GM12875 (cell line): ENCODE measurements at regions not wholly inside any gene's neighbourhood (a gene's known extent, or its start where the extent isn't known, plus 50 kb on each side); places are given as distances from the start of the nearest gene placed in this dataset.

ENCODE experiments used
- H3K4me3 ChIP-seq: one replicate; pipeline ENCODE4 v1.5.1; 2011; ENCODE audit warnings: low read depth, low read length, control low read depth
- TF ChIP-seq, protein P1 (sequence below): IDR thresholded peaks from 2 replicates; pipeline ENCODE4 v1.5.1; 2011; ENCODE audit warnings: low read depth, mild to moderate bottlenecking, control low read depth, inconsistent platforms, low read length, moderate library complexity, borderline replicate concordance; ENCODE audit not compliant: insufficient read depth

DNA sequence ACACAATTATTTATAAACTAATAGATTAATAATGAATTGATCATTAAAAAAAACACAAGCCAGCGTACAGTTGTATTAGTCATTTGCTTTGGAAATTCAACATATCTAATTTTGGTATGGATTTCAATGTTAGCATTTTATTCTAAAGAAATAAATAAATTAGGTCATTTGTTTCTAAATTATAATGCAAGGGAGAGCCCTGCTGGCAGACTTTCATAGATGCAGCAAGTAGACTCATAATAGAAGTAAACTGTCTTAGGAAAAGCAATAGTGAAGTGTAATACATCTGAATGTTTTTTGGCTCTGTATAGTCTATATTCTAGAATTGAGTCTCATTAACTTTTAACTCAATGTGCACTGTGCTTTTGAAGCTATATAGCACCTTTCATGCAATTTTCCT is 982.4 kb upstream of the MIR17HG start:
- no peak overlapping the region for H3K4me3 ChIP-seq
- TF ChIP-seq, protein P1, sequence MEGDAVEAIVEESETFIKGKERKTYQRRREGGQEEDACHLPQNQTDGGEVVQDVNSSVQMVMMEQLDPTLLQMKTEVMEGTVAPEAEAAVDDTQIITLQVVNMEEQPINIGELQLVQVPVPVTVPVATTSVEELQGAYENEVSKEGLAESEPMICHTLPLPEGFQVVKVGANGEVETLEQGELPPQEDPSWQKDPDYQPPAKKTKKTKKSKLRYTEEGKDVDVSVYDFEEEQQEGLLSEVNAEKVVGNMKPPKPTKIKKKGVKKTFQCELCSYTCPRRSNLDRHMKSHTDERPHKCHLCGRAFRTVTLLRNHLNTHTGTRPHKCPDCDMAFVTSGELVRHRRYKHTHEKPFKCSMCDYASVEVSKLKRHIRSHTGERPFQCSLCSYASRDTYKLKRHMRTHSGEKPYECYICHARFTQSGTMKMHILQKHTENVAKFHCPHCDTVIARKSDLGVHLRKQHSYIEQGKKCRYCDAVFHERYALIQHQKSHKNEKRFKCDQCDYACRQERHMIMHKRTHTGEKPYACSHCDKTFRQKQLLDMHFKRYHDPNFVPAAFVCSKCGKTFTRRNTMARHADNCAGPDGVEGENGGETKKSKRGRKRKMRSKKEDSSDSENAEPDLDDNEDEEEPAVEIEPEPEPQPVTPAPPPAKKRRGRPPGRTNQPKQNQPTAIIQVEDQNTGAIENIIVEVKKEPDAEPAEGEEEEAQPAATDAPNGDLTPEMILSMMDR, result no peak

DNA sequence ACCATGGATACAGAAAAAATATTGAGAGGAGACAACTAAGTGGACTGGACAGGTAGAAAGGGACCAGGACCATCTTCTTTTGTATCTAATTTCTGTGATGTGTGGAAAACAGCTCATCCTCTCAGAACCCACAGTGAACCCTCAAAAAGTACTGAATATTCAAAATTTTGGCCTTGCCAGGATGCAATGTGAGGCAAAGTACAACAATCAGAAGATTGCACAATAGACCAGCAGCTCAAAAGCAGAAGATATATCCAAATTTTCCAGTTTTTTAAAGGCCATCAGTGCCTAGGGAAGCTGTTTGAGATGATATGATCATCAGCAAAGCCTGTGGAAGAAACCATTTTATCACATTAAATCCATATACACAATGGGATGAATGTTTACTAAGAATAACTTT is 973.3 kb upstream of the MIR17HG start:
- TF ChIP-seq, protein P1, result no peak
- no peak overlapping the region for H3K4me3 ChIP-seq

DNA sequence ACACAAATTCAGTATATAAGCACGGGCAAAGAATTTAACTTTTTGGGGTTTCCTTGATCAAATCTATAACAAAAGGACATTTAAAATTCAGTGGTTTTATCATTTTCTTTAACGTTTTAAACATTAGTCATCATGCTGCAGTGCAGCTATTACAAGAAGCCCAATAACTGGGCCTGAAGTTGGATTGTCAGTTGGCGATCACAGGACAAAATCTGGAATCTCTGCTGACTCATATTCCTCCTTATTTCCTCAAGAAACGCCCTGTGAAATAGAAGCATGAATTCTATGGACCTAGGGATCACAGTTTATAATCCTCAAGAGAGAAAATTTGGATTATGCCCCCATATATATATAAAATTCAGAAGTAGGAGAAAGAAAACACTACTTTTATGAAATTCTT is 971.6 kb upstream of the MIR17HG start:
- H3K4me3 ChIP-seq, result no peak overlapping the region
- TF ChIP-seq, protein P1, result no peak

DNA sequence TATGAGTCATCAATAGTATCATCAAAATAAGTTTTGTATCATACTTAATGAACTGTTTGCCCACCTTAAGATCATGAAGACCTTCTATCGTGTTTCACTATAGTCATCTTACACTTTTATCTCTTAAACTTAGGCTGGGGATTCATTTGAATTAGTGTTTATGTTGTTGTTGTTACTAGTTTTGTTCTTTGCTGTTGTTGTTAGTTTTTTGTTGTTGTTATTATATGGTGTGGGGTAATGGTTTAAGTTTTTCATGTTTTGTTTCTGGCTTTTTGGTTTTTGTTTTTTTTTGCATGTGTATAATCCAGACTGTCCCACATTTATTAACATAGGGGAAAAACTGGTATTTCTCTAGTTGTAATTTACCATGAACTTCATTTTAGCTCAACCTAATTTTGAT is 965.1 kb upstream of the MIR17HG start:
- TF ChIP-seq, protein P1, result no peak
- no peak overlapping the region for H3K4me3 ChIP-seq

DNA sequence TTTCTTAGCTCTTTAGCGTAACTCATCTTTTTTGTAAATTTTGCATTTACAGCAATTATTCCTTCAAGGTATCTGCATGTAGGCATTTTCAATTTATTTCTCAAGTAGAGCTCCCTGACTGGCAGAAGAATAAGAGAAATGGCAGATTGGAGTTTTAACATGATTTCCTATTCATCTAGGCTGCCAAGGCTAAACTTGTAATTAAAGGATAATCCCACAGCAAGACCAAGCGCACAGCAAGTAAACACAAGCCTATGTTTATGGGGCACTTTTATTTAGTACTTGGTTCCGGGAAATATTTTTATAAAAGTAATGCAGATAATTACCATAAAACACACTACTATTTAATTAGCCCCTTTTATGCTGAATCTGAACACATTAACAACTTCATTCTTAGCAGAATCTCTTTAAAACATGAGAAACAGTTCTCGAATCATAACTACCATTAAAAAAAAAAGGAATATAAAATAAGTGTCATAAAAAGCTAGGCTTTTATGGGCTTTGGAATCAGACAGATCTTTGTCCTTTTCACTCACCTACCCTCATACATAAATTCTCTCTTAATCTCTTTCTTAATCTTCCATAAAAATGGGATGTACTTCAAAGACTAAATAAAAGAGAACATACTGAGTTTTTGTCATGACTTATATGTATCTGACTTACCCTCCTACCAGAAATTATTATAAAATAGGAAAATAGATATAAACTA is 961.6 kb upstream of the MIR17HG start:
- TF ChIP-seq, protein P1, result no peak
- H3K4me3 ChIP-seq, result no peak overlapping the region

DNA sequence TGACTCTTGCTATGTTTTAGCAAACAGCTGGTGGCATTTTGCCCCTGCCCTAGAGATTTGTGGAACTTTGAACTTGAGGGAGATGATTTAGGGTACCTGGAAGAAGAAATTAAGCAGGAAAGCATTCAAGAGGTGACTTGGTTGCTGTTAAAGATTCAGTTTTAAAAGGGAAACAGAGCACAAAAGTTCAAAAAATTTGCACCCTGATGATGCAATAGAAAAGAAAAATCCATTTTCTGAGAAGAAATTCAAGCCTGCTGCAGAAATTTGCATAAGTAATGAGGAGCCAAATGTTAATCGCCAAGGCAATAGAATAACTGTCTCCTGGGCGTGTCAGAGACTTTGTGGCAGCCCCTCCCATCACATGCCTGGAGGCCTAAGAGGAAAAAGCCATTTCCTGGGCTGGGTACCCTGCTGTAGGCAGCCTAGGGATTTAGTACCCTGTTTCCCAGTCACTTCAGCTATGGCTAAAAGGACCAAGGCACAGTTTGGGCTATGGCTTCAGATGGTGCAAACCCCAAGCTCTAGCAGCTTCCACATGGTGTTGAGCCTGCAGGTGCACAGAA is 958.5 kb upstream of the MIR17HG start:
- TF ChIP-seq, protein P1, result no peak
- H3K4me3 ChIP-seq, result no peak overlapping the region

DNA sequence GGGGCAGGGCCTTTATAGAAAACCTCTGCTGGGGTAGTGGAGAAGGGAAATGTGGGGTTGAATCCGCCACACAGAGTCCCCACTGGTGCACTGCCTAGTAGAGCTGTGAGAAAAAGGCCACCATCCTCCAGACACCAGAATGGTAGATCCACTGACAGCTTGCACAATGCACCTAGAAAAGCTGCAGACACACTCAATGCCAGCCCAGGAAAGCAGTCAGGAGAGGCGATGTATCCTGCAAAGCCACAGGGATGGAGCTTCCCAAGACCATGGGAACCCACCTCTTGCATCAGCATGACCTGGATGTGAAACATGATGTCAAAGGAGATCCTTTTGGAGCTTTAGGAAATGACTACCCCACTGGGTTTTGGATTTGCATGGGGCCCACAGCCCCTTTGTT is 958.0 kb upstream of the MIR17HG start:
- no peak overlapping the region for H3K4me3 ChIP-seq
- TF ChIP-seq, protein P1, result no peak
